Epidermal melanocyte (primary cell): ENCODE measurements at regions not wholly inside any gene's neighbourhood (a gene's known extent, or its start where the extent isn't known, plus 50 kb on each side); places are given as distances from the start of the nearest gene placed in this dataset.
"Not testable (repeated sequence)": the region's sequence is repeated elsewhere in the genome, so short reads cannot be mapped to it uniquely, and the experiment has no call there.

Source experiments
- DNase-seq: peaks from one replicate; pipeline ENCODE4 v3.0.0; 2011; ENCODE audit warnings: low spot score; ENCODE audit not compliant: insufficient read length

GRCh38 chr4:62709618-62710252, 1509.6 kb downstream of the ADGRL3 start:
- peak; percentile 17 for DNase-seq

GRCh38 chr4:62706423-62706822, 1506.3 kb downstream of the ADGRL3 start:
- no peak for DNase-seq

DNA sequence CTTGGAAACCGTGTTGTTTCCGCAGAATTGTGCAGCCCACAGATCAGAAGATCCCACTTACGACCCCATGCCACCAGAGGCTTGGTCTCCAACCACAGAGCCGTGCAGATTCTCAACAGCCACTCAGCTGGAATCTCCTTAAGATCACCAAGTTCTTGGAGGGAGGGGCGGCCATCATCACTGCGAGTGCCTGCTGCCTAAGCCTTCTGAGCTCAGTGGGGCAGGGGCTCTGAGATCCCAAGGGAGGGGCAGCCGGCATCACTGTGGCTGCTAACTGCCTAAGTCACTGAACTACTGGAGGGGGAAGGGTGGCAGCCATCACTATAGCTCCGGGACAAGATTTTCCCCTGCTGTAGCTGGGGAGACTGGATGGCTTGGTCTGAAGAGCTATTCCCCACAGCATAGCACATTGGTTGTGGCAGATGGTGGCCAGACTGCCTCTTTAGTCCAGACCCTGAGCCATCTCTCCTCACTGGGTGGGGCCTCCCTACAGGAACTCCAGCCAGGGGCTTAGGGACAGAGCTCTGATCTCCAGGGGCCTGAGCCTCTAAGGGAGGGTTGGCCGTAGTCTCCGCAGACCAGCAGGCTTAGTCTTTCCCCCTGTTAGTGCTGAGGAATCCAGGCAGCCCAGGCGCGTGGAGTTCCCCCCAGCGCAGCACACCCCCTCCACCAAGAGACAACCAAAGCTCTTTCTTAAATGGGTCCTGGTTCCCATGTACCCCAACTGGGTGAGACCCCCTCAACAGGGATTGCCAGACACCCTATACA, 1483.9 kb downstream of the ADGRL3 start:
- no peak for DNase-seq

GRCh38 chr4:62676962-62677361, 1476.8 kb downstream of the ADGRL3 start:
- DNase-seq: no peak

- no peak for DNase-seq
Measured at GRCh38 chr4:62670514-62670913, 1470.4 kb downstream of the ADGRL3 start.

GRCh38 chr4:62661821-62662220, 1461.7 kb downstream of the ADGRL3 start:
- no peak for DNase-seq

DNA sequence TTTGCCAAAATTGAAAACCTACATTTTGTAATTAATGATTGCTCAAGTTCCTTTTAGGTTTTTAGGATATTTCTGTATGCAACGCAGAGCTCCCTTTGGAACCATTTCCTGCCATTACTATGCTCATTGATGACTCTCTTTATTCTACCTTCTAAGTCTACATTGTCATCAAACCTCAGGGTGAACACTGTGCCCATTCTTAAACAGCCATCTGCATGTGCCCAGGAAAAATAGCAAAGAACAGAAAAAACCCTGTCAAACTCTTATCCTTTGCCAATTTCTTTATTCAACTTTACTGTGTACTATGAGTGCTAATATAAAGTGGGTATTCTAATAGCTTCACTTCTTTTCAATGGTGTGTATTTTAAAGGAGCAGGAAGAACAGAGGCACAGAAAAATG, 1455.9 kb downstream of the ADGRL3 start:
- DNase-seq: no peak

DNA sequence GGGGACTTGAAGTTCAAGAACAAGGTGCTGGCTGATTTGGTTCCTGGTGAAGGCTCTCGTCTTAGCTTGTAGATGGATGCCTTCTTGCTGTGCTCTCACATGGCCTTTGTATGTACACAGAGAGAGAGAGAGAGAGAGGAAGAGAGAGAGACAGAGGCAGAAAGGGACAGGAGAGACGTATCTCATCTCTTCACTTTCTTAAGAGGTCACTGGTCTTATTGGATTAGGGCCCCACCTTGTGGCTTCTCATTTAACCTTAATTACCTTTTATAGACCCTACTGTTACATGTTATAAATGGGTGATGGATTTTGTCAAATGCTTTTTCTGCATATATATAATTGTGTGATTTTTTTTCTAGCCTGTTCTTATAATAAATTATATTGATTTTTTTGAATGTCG, 1444.2 kb downstream of the ADGRL3 start:
- DNase-seq: no peak

- no peak for DNase-seq
Measured at GRCh38 chr4:62640296-62640695, 1440.2 kb downstream of the ADGRL3 start.

DNA sequence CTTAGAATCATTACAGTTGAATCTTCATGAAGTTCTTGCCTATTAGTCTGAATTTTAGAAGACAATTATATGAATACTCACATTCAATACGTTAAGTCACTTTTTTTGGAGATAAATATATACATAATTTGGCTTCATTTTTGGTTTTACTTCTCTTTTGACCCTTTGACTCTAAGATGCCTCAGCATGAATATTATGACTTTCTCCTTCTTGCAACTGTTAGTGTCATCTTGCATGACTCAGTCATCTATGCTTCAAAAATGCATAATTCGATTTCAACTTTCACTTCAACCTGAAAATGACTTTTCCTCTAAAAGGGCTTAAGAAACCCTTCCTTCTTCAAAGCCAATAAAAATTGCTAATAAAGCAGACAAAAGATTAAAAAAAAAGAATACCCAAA, 1427.5 kb downstream of the ADGRL3 start:
- no peak for DNase-seq

GRCh38 chr4:62627141-62627540, 1427.0 kb downstream of the ADGRL3 start:
- DNase-seq: no peak

DNA sequence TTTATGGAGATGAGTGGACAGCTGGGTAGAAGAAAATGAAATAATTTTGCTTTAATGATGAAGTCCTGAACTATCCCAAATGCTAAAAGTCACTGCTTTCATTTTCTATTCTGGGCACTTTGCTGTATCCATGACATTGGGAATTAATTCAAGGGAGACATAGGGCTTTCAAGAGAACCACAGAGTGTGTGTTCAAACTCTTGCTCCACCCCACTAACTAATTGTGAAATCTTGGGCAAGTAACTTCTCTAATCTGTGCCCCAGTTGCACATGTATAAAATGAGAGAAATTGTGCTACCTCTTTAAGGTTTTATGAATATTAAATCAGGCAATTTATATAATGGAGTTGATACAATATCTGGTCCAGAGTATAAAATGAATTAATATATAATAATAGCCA, 1422.0 kb downstream of the ADGRL3 start:
- DNase-seq: no peak

GRCh38 chr4:62619971-62620370, 1419.8 kb downstream of the ADGRL3 start:
- no peak for DNase-seq

GRCh38 chr4:62618042-62618441, 1417.9 kb downstream of the ADGRL3 start:
- no peak for DNase-seq

DNA sequence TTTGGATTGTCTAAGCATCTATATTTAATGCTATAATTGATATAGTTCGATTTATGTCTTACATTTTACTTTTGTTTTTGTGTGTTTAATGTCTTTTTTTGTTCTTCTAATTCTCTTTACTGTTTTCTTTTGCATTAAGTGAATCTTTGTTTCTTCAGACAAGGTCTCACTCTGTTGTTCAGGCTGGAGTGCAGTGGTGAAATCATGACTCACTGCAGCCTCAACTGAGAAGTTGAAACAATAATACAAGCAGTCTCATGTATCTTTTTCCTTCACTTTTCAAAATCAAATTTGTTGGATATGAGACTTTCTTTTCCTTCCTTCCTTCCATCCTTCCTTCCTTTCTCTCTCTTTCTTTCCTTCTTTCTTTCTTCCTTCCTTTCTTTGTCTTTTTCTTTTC, 1401.6 kb downstream of the ADGRL3 start:
- DNase-seq: no peak

GRCh38 chr4:62595265-62595664, 1395.1 kb downstream of the ADGRL3 start:
- not testable (repeated sequence) for DNase-seq

DNA sequence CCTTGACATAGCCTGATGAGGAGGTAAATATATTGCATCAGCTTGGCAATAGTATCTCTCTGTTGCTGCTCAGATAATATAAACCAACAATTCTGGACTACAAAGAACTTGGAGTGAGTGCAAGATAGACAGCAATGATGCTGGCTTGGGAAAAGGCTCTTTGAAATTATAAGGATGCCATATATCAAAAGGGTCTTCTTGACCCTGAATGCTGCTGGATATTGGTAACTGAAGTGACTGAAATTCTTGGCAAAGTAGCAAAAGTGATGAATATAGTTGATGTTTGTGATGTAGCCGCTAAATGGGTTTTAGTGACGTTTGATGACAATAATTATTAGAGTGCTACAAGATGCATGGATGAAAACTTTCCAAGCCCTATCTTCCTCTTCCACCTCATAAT, 1391.6 kb downstream of the ADGRL3 start:
- DNase-seq: no peak

DNA sequence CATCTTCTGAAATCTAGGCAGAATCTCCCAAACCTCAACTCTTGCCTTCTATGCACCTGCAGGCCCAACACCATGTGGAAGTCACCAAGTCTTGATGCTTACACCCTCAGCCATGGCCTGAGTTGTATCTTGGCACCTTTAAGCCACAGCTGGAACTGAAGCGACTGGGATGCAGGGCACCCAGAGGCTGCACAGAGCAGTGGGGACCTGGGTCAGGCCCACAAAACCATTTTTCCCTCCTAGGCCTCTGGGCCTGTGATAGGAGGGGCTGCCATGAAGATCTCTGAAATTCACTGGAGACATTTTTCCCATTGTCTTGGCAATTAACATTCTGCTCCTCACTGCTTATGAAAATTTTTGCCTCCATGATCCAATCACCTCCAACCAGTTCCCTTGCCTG, 1388.5 kb downstream of the ADGRL3 start:
- no peak for DNase-seq

- no peak for DNase-seq
Measured at GRCh38 chr4:62571494-62571893, 1371.4 kb downstream of the ADGRL3 start.

- DNase-seq: no peak
Measured at GRCh38 chr4:62560858-62561257, 1360.7 kb downstream of the ADGRL3 start.

- DNase-seq: no peak
Measured at GRCh38 chr4:62550121-62550520, 1350.0 kb downstream of the ADGRL3 start.

DNA sequence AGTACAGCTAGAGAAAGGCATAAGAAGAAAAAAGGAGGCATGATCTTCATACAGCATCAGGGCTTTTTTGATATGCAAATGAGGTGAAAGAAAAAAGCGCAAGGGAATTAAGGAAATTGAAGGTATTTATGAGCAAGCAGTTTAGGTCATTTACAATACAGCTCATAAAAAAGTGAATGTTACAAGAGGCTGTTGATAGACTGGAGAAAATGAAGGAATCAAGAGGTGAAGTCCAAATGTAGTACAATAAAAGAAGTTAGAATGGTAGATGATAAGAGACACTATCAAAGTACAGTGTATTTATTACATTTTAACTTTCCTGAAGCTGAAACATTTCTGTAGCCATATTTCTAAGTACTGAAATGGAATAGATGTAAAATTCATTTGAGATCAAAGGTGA, 1349.5 kb downstream of the ADGRL3 start:
- DNase-seq: no peak

- DNase-seq: no peak
Measured at GRCh38 chr4:62548765-62549164, 1348.6 kb downstream of the ADGRL3 start.
